NCI-H82 treated with DMSO at 0.1 percent for 48 hours (cell line): ENCODE measurements at regions not wholly inside any gene's neighbourhood (a gene's known extent, or its start where the extent isn't known, plus 50 kb on each side); places are given as distances from the start of the nearest gene placed in this dataset.

ENCODE experiments used
- DNase-seq: peaks from one replicate; lab custom pipeline; 2025; ENCODE audit not compliant: unreplicated experiment; lab: John Stamatoyannopoulos, UW

- DNase-seq, result no peak
Measured at GRCh38 chr4:120526033-120526432, 396.5 kb downstream of the PRDM5 start.

- DNase-seq, result no peak
Measured at GRCh38 chr4:120525106-120525505, 397.4 kb downstream of the PRDM5 start.

GRCh38 chr4:120524237-120524636 lies 398.3 kb downstream of the PRDM5 start:
- no peak for DNase-seq

GRCh38 chr4:120520761-120521160 lies 401.8 kb downstream of the PRDM5 start:
- no peak for DNase-seq

- DNase-seq, result no peak
Measured at GRCh38 chr4:120517966-120518365, 404.6 kb downstream of the PRDM5 start.

GRCh38 chr4:120509719-120510118 lies 412.8 kb downstream of the PRDM5 start:
- no peak for DNase-seq

- no peak for DNase-seq
Measured at GRCh38 chr4:120509222-120509621, 413.3 kb downstream of the PRDM5 start.

GRCh38 chr4:120508036-120508435 lies 414.5 kb downstream of the PRDM5 start:
- DNase-seq, result no peak

GRCh38 chr4:120506536-120506935 lies 416.0 kb downstream of the PRDM5 start:
- no peak for DNase-seq

GRCh38 chr4:120498678-120499077 lies 423.8 kb downstream of the PRDM5 start:
- DNase-seq, result no peak

- no peak for DNase-seq
Measured at GRCh38 chr4:120491481-120491880, 424.8 kb upstream of the MAD2L1 start.

- no peak for DNase-seq
Measured at GRCh38 chr4:120481756-120482155, 415.1 kb upstream of the MAD2L1 start.

GRCh38 chr4:120472447-120473131 lies 405.9 kb upstream of the MAD2L1 start:
- no peak for DNase-seq

- DNase-seq, result no peak
Measured at GRCh38 chr4:120466429-120466828, 399.8 kb upstream of the MAD2L1 start.

- DNase-seq, result no peak
Measured at GRCh38 chr4:120454788-120455187, 388.1 kb upstream of the MAD2L1 start.

- no peak for DNase-seq
Measured at GRCh38 chr4:120452536-120452935, 385.9 kb upstream of the MAD2L1 start.

GRCh38 chr4:120452001-120452400 lies 385.4 kb upstream of the MAD2L1 start:
- no peak for DNase-seq

GRCh38 chr4:120447774-120448173 lies 381.1 kb upstream of the MAD2L1 start:
- DNase-seq, result no peak

- no peak for DNase-seq
Measured at GRCh38 chr4:120446051-120446567, 379.5 kb upstream of the MAD2L1 start.

GRCh38 chr4:120445186-120445585 lies 378.5 kb upstream of the MAD2L1 start:
- DNase-seq, result no peak

GRCh38 chr4:120443116-120443515 lies 376.5 kb upstream of the MAD2L1 start:
- DNase-seq, result no peak

- DNase-seq, result no peak
Measured at GRCh38 chr4:120440730-120441129, 374.1 kb upstream of the MAD2L1 start.

GRCh38 chr4:120435179-120435578 lies 368.5 kb upstream of the MAD2L1 start:
- no peak for DNase-seq
